ENCODE measurements at regions not wholly inside any gene's neighbourhood (a gene's known extent, or its start where the extent isn't known, plus 50 kb on each side); places are given as distances from the start of the nearest gene placed in this dataset.
"Not testable (repeated sequence)": the region's sequence is repeated elsewhere in the genome, so short reads cannot be mapped to it uniquely, and the experiment has no call there.

DNA sequence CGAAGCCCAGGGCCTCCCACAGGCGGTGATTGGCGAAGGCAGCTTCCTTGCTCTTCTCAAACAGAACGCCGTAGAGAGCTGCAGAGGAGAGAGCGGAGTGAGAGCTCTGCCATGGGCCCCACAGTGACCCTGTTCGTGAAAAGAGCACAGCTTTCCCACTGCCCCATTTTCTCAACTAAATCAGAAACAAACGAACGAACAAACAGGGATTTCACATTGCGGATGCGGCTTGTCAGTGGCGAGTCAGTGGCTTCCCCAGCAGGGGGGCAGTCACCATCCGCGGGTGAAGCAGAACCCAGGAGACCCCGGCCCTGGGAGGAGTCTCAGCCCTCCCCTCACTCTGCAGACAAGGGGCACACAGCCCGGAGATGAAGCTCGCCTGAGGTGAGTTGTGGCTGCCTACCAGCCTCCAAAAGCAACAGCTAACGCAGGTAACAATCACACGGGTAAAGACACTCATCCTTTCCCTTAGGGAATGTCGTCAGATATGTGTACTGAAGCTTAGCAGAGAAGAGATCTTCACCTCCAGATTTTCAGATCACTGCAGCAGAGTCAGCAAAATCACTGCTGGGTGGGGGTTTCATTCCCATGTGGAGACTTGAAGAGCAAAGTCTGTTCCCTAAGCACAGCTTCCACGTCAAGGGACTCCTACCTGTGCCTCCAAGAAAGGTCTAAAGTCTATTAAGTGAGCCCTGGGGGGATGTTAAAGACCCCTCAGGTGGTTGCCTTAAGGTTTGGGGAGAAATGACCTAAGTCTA, 51.2 kb upstream of the GPR31 start:
- intact Hi-C loops (cut with micrococcal nuclease) = no loop called here

DNA sequence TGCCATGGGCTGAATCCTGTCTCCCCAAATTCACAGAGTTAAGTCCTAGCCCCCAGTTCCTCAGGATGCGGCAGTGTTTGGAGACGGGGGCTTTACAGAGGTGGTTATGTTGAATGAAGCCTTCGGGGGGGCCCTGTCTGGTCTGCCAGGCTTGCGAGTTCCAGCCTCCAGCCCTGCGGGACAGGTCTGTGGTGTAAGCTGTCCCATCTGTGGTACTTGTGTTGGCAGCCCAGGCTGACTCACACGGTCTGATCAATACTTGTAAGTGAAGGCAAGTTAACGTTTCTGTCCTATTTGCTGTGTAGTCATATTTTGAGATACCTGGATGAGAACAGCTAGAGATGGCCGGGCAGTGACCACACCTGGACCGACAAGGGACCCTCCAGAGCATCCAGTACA, 51.8 kb upstream of the GPR31 start:
- intact Hi-C loops (cut with micrococcal nuclease) = no loop called here

DNA sequence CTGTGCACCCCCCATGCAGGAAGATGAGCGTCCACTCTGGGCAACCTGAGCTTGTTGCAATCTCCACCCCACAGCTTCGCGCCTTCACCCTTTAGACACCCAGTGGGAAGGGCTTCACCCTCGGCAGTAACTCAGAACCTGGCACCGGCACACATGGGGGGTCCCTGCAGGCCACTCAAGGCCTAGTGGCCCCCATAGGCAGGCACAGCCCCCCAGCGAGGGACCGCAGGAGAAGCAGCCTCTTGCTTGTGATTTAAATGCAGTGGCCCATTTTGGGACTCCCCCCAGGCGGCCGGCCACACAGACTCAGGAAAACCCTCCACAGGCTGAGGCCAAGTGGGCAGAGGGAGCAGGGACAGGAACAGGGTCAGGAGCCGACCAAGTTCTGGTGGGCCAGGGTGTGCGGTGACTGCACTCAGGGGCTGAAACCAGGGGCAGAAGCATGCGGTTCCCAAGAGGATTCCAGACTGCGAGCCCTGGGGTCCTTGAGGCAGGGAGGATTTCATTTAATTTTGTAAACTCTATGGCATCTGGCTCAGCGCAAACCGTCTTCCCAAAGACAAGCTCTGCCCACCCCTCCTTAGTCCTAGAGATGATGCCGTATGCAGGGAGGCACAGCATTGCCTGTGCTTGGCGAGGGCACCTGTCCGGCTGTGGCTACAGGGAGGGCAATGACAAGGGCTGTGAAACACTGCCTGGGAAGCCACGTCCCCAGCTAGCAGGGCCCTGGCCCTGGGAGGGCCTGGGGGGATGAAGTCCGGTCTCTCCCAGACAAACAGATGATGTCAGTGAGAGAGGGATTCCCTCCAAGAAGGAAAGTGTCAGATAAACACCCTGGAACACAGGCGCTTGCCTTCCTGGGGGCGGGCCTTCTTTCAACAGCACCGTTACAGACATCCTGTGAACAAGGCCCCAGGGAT, 52.9 kb upstream of the GPR31 start:
- intact Hi-C loops (cut with micrococcal nuclease) = loop anchor here (10.0 kb wide), 1 partner anchor 684 kb away; no protein-coding TSS in a partner anchor

- intact Hi-C loops (cut with micrococcal nuclease) = loop anchor here (10.0 kb wide), 1 partner anchor 684 kb away; no protein-coding TSS in a partner anchor
Observed at GRCh38 chr6:167211295-167211648, 53.5 kb upstream of the GPR31 start.

DNA sequence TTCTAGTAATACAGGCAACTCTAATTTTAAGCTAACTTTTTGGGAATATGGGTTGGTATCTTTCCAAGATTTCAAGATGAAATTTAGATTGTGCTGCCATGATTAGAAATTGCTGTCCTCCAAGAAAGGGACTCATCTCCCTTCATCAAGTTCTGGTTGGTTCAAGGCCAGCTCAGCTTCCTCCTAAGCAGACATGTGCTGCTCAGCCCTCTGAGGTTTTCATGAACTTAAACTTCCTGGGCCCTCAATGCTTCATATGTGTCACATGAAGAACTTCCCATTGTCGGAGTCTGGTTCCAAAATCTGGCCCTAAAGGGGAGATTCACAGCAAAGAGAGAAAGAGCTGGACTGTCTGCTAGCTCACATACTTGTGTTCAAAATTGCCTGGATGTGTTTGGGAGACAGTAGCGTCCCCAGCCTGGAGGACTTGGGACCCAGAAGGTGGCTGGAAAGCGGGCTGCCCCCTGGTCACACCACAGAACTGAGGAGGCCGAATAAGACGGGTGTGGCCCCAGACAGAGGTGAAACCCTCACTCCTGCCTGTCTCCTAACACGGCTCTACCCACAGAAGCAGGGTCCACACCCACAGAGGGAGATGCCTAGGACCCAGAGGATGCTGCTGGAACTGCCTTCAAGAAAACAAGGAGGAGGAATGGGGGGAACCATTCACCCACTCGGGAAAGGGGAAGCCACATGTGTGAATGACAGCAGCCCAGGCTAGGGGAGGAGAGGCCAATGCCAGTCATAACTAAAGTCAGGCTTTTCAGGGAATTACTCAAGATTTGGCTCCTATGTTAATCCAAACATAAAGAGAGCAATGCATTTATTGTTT, 54.3 kb upstream of the GPR31 start:
- intact Hi-C loops (cut with micrococcal nuclease) = loop anchor here (10.0 kb wide), 1 partner anchor 683 kb away; no protein-coding TSS in a partner anchor

DNA sequence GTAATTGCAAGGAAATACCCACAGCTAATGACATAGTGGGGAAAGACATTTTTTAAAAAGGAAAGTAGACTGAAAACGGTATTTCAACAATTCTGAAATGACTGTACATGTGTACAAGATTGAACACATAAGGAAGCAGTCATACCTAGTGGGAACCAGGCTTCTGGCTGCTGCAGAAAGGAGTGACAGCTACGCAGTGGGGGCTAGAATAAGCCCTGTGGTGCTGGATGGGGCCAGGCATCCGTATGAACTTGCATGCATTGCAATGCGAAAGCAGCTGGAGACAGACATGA, 54.9 kb upstream of the GPR31 start:
- intact Hi-C loops (cut with micrococcal nuclease) = loop anchor here (10.0 kb wide), 1 partner anchor 682 kb away; no protein-coding TSS in a partner anchor

- intact Hi-C loops (cut with micrococcal nuclease) = loop anchor here (10.0 kb wide), 1 partner anchor 681 kb away; no protein-coding TSS in a partner anchor
Observed at GRCh38 chr6:167214206-167214605, 56.4 kb upstream of the GPR31 start.

GRCh38 chr6:167215429-167216250, 57.9 kb upstream of the GPR31 start:
- intact Hi-C loops (cut with micrococcal nuclease) = loop anchor here (10.0 kb wide), 1 partner anchor 679 kb away; no protein-coding TSS in a partner anchor

GRCh38 chr6:167216390-167217050, 58.7 kb upstream of the GPR31 start:
- intact Hi-C loops (cut with micrococcal nuclease) = loop anchor here (10.0 kb wide), 1 partner anchor 678 kb away; no protein-coding TSS in a partner anchor

GRCh38 chr6:167217073-167217472, 59.3 kb upstream of the GPR31 start:
- intact Hi-C loops (cut with micrococcal nuclease) = loop anchor here (10.0 kb wide), 1 partner anchor 678 kb away; no protein-coding TSS in a partner anchor

DNA sequence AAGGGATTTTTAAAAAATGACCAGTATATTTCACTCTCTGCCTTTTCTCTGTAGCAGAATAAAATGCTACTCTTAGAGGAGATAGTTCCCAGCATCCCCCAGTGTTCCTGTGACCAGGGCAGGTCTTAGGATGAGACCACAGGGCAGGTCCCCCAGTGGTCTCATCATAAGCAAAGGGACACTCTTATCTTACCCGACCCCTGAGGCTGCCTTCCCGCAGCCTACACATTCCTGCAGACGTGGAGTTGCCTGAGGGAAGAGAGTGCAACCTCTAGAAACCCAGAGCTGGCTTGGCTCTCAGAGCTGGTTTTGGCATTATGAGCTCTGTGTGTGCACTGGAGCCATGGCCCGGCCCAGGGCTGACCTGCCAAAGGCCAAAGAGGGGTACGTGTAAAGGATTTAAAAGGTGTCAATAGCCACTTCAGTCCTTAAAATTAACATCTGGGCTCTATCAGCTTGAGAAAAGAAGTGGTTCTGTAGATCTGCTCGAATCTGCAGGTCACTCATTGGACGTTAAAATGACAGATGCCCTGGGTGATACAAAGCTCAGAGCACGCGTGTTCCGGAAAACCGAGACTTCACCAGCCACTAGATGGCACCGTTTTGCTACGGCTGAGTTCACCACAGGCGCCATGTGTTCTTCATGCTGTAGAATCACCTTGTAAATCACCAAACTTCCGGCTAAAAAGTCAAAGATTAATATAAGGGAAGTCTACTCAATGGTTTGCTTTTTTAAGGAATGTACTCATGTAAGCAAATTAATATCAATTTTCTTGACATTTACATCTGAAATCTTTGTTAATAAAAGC, 60.4 kb upstream of the GPR31 start:
- intact Hi-C loops (cut with micrococcal nuclease) = loop anchor here (1.0 to 10.0 kb wide), 3 partner anchors 71 to 677 kb away; no protein-coding TSS in a partner anchor

- intact Hi-C loops (cut with micrococcal nuclease) = loop anchor here (2.0 to 10.0 kb wide), 2 partner anchors 70 to 676 kb away; no protein-coding TSS in a partner anchor
Observed at GRCh38 chr6:167219079-167219478, 61.3 kb upstream of the GPR31 start.

- intact Hi-C loops (cut with micrococcal nuclease) = loop anchor here (2.0 to 10.0 kb wide), 2 partner anchors 69 to 675 kb away; no protein-coding TSS in a partner anchor
Observed at GRCh38 chr6:167219967-167220512, 62.3 kb upstream of the GPR31 start.

DNA sequence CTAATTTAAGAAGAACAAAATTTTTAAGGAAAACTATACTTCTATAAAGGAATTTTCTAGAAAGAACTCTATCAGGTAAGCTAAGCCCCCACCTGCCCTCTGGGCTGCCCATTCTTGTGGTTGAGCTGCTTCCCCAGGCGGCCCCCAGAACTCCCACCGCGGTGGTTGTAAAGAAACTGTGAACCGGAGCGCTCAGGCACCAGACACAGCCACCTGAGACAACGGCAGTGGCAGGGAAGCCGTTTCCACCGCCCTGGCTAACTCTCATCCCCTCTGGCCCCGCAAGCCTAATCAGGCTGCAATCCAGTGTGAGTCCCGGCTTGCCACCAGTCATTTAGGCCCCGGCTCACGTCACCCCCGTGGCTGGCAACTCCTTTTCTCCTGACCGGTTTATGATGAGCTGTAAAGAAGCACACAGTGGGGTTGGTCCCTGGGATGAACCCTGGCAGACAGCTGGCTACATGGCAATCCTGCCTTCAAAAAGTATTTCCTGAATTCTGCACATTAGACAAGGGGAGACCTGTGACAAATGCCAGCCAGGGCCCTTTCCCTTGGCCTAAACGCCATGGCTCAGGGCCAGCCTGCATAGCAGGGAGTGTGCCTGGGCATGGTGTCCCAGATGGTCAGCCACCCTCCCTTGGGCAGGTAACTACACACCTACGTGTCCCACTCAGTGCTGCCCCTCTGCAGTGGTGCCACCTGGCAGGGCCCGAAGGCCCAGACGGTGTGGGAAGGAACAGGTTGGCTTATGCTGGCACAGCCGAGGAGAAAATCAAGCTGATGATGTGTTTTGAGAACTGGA, 63.8 kb upstream of the GPR31 start:
- intact Hi-C loops (cut with micrococcal nuclease) = no loop called here

DNA sequence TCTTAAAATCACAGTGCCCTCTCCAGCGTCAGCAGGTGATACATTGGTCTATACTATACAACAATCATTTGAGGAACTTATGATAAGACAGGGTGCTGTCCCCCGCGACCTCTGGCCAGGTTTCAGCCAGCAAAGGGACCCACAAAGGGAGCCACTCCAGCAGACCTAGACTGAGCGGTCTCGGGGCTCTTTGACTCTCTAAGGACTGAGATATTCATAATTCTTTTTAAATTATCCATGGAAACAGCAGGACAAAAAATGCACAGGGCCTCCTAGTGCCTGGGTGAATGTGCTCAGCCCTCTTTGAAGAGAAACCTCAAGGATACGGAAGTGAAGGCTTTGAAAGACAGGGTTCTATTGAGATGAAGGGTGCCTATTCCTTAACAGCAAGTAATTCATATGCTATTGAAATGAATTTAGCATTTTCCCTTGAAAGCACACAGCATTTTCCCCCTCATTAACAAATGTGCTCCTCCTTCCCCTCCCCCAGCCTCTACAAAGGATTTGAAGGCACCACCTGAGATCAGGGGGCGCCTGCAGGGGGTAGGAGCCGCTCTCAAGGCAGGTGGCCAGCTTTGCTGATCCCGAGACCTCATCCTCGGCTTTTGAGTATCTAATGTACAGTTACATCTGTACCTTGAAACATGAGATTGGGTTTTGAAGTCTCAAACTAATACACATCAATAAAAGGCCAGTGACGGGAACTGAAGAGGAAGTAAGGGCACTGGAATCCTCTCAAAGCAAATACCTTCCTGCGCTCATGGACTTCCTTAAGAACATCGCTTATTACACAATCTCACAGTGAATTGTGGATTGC, 65.3 kb upstream of the UNC93A start:
- intact Hi-C loops (cut with micrococcal nuclease) = not testable (repeated sequence)

DNA sequence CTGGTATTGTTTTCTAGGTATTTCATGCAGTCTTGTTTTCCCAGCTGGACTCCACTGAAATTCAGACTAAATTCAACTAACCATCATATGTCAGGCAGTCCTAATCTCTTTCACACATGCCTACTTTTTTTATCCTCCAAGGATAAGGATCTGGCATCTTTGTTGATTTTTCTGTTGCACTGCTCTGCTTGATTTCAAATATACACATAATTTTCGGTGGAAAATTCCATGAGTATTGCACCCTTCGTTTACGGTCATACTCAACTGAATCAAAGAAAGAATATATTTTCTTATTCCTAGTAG, 64.8 kb upstream of the UNC93A start:
- intact Hi-C loops (cut with micrococcal nuclease) = no loop called here

DNA sequence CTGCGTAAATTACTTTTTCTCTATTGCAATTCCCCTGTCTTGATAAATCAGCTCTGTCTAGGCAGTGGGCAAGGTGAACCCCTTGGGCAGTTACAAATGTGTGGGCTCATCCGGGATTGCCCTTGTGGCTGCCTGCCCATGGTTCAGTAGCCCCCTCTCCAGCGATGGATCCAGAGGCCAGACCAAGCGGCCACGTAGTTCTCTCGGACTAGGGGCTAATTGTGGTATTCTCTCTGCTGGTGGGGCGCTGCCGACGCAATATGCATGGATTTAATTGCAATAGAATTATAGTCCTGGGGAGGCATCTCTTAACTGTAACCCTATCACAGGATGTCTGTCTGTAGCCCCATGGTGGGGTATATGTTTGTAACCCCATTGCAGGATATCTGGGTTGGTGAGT, 64.3 kb upstream of the UNC93A start:
- intact Hi-C loops (cut with micrococcal nuclease) = no loop called here
